ENCODE measurements at regions not wholly inside any gene's neighbourhood (a gene's known extent, or its start where the extent isn't known, plus 50 kb on each side); places are given as distances from the start of the nearest gene placed in this dataset.

DNA sequence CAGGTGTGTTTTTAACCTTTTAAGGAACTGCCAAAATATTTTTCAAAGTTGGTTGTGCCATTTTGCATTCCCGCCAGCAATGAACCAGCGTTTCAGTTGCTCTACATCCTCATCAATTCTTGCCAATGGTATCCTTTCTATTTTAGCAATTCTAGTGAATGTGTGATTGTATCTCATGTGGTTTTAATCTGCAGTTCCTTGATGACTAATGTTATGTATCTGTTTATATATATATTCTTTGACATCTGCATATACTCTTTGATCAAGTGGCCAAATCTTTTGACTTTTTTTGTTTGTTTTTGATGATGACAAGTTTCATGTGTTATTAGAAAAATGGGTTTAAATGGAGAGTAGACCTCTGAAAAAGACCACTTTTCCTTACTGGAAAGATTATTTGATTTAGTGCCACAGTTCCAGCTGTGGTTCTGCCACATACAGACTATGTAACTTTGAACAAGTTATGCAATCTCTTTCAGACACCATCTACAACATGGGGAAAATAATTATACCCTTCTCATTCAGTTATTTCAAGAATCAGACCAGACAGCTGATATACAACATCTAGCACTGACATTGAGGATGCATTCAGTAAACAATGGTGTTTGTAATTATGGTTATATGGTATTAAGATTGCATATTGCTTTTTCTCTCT, 146.3 kb upstream of the CNOT2 start:
- Histone ChIP-seq H3K27ac (no peak overlapping the region), H3K4me1 (ENCODE audit: insufficient read depth) (no peaks in the 10 kb centered on the region), H3K4me3 (no peak overlapping the region), H3K27me3 (no peaks in the 10 kb centered on the region), H3K9me3 (no peaks in the 10 kb centered on the region), H3K36me3 (no peaks in the 10 kb centered on the region)
- TF ChIP-seq EP300 (IDR thresholded peaks at IDR 0.05) (no peak), POLR2A (IDR thresholded peaks at IDR 0.05) (no peak)
- TF ChIP-seq, protein P1, sequence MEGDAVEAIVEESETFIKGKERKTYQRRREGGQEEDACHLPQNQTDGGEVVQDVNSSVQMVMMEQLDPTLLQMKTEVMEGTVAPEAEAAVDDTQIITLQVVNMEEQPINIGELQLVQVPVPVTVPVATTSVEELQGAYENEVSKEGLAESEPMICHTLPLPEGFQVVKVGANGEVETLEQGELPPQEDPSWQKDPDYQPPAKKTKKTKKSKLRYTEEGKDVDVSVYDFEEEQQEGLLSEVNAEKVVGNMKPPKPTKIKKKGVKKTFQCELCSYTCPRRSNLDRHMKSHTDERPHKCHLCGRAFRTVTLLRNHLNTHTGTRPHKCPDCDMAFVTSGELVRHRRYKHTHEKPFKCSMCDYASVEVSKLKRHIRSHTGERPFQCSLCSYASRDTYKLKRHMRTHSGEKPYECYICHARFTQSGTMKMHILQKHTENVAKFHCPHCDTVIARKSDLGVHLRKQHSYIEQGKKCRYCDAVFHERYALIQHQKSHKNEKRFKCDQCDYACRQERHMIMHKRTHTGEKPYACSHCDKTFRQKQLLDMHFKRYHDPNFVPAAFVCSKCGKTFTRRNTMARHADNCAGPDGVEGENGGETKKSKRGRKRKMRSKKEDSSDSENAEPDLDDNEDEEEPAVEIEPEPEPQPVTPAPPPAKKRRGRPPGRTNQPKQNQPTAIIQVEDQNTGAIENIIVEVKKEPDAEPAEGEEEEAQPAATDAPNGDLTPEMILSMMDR (IDR thresholded peaks at IDR 0.05) = no peak
- 94 to 95% (median 95%) methylated on average over 2 of the region's 2 CpGs for WGBS, 3 donors
- no peak for DNase-seq
- intact Hi-C loops (cut with DNase I) = no loop called here

DNA sequence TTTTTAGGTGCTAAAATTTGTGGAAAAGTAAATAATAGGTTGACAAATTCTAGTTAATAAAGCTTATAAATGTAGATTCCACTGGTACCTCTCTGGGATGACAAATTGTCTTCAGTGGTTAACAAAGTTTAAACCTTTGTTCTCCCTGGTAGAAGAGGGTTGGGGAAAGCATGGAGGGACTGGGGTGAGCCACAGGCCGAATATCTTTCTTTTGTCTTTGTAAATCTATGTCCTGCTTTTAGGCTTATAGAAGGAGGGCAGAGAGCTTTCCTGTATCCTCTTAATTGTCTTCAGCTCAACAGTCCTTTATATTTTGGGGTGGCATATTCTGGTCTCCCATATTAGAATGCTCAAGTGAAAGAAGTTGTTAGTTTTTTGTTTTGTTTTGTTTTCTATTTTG, 142.2 kb upstream of the CNOT2 start:
- 78 to 94% (median 91%) methylated on average over 1 of the region's 1 CpG for WGBS, 3 donors
- H3K36me3 ChIP-seq = no peaks in the 10 kb centered on the region
- DNase-seq = no peak

DNA sequence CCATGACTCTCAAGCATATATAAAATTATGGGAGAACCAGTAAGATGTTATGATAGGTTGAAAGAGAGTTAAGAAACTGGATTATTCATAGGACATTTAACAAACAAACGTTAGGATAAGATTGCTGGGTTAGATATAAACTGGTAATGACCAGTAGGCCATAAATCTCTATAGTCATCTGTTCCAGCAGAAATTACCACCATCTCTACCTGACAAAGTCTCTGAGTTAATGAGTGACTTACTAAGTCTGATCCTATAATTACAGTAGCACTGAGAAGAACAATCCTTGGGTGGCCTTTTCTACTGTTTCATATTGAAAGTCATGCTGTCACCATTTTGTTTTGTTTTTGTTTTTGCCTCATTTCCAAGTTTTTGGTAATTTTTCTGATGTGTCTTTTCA, 136.9 kb upstream of the CNOT2 start:
- Histone ChIP-seq H3K27ac (no peak overlapping the region), H3K27me3 (no peaks in the 10 kb centered on the region), H3K36me3 (no peaks in the 10 kb centered on the region), H3K4me1 (ENCODE audit: insufficient read depth) (no peaks in the 10 kb centered on the region), H3K9me3 (no peaks in the 10 kb centered on the region), H3K4me3 (no peak overlapping the region)
- intact Hi-C loops (cut with DNase I) = no loop called here
- no peak for DNase-seq
- TF ChIP-seq POLR2A (IDR thresholded peaks at IDR 0.05) (no peak), EP300 (IDR thresholded peaks at IDR 0.05) (no peak)
- TF ChIP-seq, protein P1 (IDR thresholded peaks at IDR 0.05) = no peak
- 27 to 49% (median 38%) methylated on average over 1 of the region's 1 CpG for WGBS, 3 donors

More for the DNA sequence above, 142.2 kb upstream of the CNOT2 start:
- Histone ChIP-seq H3K9me3 (no peaks in the 10 kb centered on the region), H3K4me1 (ENCODE audit: insufficient read depth) (no peaks in the 10 kb centered on the region), H3K27me3 (no peaks in the 10 kb centered on the region), H3K4me3 (no peak overlapping the region), H3K27ac (no peak overlapping the region)
- intact Hi-C loops (cut with DNase I) = no loop called here
- TF ChIP-seq POLR2A (IDR thresholded peaks at IDR 0.05) (no peak), EP300 (IDR thresholded peaks at IDR 0.05) (no peak)
- TF ChIP-seq, protein P1 (IDR thresholded peaks at IDR 0.05) = no peak

DNA sequence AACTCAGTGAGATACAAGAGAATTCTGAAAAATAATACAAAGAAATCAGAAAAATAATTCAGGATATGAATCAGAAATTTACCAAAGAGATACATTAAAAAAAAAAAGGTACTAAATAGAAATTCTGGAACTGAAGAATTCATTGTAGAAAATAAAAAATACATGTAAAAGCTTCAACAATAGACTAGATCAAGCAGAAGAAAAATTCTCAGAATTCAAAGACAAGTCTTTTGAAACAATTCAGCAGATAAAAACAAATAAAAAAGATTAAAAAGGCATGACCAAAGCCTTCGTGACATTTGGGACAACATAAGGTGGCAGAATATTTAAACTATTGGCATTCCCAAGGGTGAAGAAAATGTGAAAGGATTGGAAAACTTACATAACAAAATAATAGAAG, 133.1 kb upstream of the CNOT2 start:
- H3K9me3 ChIP-seq = no peaks in the 10 kb centered on the region
- DNase-seq = no peak
- 87 to 95% (median 87%) methylated on average over 1 of the region's 1 CpG for WGBS, 3 donors
- no peaks in the 10 kb centered on the region for H3K36me3 ChIP-seq
- TF ChIP-seq EP300 (IDR thresholded peaks at IDR 0.05) = no peak
- TF ChIP-seq POLR2A (IDR thresholded peaks at IDR 0.05) = no peak
- TF ChIP-seq, protein P1 (IDR thresholded peaks at IDR 0.05) = no peak
- intact Hi-C loops (cut with DNase I) = loop anchor here in 1 of 4 donors (5.0 kb wide), 1 partner anchor 947 kb away; no protein-coding TSS in a partner anchor
- no peaks in the 10 kb centered on the region for H3K4me1 ChIP-seq (ENCODE audit: insufficient read depth)
- no peak overlapping the region for H3K4me3 ChIP-seq
- no peak overlapping the region for H3K27ac ChIP-seq
- no peaks in the 10 kb centered on the region for H3K27me3 ChIP-seq
